Left ventricle myocardium inferior (tissue), 1 donor: ENCODE measurements at regions not wholly inside any gene's neighbourhood (a gene's known extent, or its start where the extent isn't known, plus 50 kb on each side); places are given as distances from the start of the nearest gene placed in this dataset.

Experiments used
- DNase-seq: peaks from one replicate; pipeline ENCODE4 v3.0.0-alpha.2; 2020
- H3K27ac ChIP-seq: fragments of 200-600 bp; replicated peaks from 2 replicates; pipeline ENCODE4 v1.8.0; 2021
- H3K27me3 ChIP-seq: fragments of 200-600 bp; 2 replicates; pipeline ENCODE4 v1.8.0; 2021; ENCODE audit warnings: low read depth
- H3K36me3 ChIP-seq: fragments of 200-600 bp; 2 replicates; pipeline ENCODE4 v1.8.0; 2021
- H3K4me1 ChIP-seq: fragments of 200-600 bp; 2 replicates; pipeline ENCODE4 v1.8.0; 2021
- H3K4me3 ChIP-seq: fragments of 200-600 bp; 2 replicates; pipeline ENCODE4 v1.8.0; 2021; ENCODE audit warnings: mild to moderate bottlenecking, moderate library complexity
- H3K9me3 ChIP-seq: fragments of 200-600 bp; replicated peaks from 2 replicates; pipeline ENCODE4 v1.8.0; 2021
- intact Hi-C: fragments of 100-400 bp; cut with micrococcal nuclease; formaldehyde crosslinking; loops from one replicate; pipeline ENCODE4 v1.11.0; 2022
- TF ChIP-seq, protein P1 (sequence below): fragments of 200-600 bp; IDR thresholded peaks from 2 replicates; pipeline ENCODE4 v1.8.0; 2021; ENCODE audit warnings: antibody characterized with exemption, mild to moderate bottlenecking, borderline replicate concordance
- donor health status: DM: no; HTN: yes; CAD: no; lungs with severe emphysema.

GRCh38 chr2:15010346-15010745, 377.8 kb downstream of the LRATD1 start:
- no peak overlapping the region for H3K4me3 ChIP-seq
- intact Hi-C loops, result no loop called here
- peaks cover 29% of the 10 kb centered on the region for H3K9me3 ChIP-seq
- H3K4me1 ChIP-seq, result no peaks in the 10 kb centered on the region
- H3K36me3 ChIP-seq, result no peaks in the 10 kb centered on the region
- DNase-seq, result no peak
- TF ChIP-seq, protein P1, sequence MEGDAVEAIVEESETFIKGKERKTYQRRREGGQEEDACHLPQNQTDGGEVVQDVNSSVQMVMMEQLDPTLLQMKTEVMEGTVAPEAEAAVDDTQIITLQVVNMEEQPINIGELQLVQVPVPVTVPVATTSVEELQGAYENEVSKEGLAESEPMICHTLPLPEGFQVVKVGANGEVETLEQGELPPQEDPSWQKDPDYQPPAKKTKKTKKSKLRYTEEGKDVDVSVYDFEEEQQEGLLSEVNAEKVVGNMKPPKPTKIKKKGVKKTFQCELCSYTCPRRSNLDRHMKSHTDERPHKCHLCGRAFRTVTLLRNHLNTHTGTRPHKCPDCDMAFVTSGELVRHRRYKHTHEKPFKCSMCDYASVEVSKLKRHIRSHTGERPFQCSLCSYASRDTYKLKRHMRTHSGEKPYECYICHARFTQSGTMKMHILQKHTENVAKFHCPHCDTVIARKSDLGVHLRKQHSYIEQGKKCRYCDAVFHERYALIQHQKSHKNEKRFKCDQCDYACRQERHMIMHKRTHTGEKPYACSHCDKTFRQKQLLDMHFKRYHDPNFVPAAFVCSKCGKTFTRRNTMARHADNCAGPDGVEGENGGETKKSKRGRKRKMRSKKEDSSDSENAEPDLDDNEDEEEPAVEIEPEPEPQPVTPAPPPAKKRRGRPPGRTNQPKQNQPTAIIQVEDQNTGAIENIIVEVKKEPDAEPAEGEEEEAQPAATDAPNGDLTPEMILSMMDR, result no peak
- no peak overlapping the region for H3K27ac ChIP-seq
- no peaks in the 10 kb centered on the region for H3K27me3 ChIP-seq

DNA sequence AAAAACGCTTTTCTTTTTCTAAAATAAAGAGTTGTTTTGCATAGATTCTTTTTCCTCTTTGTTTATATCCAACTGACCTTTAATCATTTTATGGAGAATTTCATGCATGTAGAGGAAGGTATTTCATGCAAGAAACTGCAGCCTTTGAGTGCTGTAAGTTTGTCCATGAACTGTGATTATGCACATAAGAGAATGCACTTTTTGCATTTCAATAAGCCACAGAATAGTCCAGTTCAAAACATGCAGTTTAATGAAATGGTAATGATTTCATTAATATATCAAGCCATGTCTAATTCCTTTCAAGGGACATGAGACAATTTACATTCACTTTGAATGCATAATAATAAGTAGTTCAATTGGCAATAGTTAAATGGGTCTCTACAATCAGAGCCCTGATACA, 386.3 kb downstream of the LRATD1 start:
- DNase-seq, result no peak
- peaks cover 15% of the 10 kb centered on the region for H3K9me3 ChIP-seq
- TF ChIP-seq, protein P1, result no peak
- no peak overlapping the region for H3K27ac ChIP-seq
- no peaks in the 10 kb centered on the region for H3K4me1 ChIP-seq
- H3K4me3 ChIP-seq, result no peak overlapping the region
- intact Hi-C loops, result no loop called here
- no peaks in the 10 kb centered on the region for H3K36me3 ChIP-seq
- no peaks in the 10 kb centered on the region for H3K27me3 ChIP-seq

- Histone ChIP-seq H3K4me1 (no peaks in the 10 kb centered on the region), H3K27ac (no peak overlapping the region), H3K4me3 (no peak overlapping the region), H3K36me3 (no peaks in the 10 kb centered on the region), H3K27me3 (no peaks in the 10 kb centered on the region), H3K9me3 (no peaks in the 10 kb centered on the region)
- intact Hi-C loops, result no loop called here
- TF ChIP-seq, protein P1, result no peak
- no peak for DNase-seq
Measured at GRCh38 chr2:15023221-15023620, 390.7 kb downstream of the LRATD1 start.

- Histone ChIP-seq H3K27ac (no peak overlapping the region), H3K4me3 (no peak overlapping the region), H3K4me1 (no peaks in the 10 kb centered on the region), H3K27me3 (no peaks in the 10 kb centered on the region), H3K36me3 (no peaks in the 10 kb centered on the region), H3K9me3 (no peaks in the 10 kb centered on the region)
- DNase-seq, result no peak
- TF ChIP-seq, protein P1, result no peak
- intact Hi-C loops, result no loop called here
Measured at GRCh38 chr2:15028406-15028805, 395.9 kb downstream of the LRATD1 start.

DNA sequence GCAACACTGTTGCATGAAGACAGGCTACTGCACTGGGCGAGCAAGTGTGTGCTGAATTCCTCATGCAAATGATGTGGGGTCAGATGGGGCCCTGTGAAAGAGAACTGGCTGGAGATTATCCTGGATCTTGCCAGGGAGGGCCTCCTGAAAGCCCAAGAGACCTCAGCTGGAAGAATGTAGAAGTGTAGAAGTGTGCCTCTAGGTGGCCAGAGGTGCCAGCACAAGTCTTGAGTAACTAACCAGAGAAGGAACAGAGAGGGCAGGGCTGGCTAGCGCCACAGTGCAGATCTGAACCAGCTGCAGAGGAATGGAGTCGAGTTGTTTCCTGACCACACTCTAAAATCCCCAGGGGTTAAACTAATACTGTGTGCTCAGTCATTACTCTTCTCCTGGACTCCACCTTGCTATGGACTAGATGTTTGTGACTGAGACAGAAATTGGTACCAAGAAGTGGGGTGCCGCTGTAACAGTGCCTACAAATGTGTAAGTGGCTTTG, 399.3 kb downstream of the LRATD1 start:
- Histone ChIP-seq H3K27ac (no peak overlapping the region), H3K4me1 (no peaks in the 10 kb centered on the region), H3K36me3 (no peaks in the 10 kb centered on the region), H3K9me3 (no peaks in the 10 kb centered on the region), H3K4me3 (no peak overlapping the region), H3K27me3 (no peaks in the 10 kb centered on the region)
- intact Hi-C loops, result no loop called here
- no peak for DNase-seq
- TF ChIP-seq, protein P1, result no peak

- Histone ChIP-seq H3K4me3 (no peak overlapping the region), H3K9me3 (no peaks in the 10 kb centered on the region), H3K4me1 (peaks cover 5% of the 10 kb centered on the region), H3K36me3 (no peaks in the 10 kb centered on the region), H3K27me3 (no peaks in the 10 kb centered on the region), H3K27ac (no peak overlapping the region)
- intact Hi-C loops, result no loop called here
- no peak for DNase-seq
- TF ChIP-seq, protein P1, result no peak
Measured at GRCh38 chr2:15034246-15034645, 401.7 kb downstream of the LRATD1 start.
